Gastroesophageal sphincter (tissue), 4 donors: ENCODE measurements at regions not wholly inside any gene's neighbourhood (a gene's known extent, or its start where the extent isn't known, plus 50 kb on each side); places are given as distances from the start of the nearest gene placed in this dataset.

ENCODE experiments used
- ATAC-seq: fragments of 150-250 bp; one replicate; pipeline ENCODE4 v1.9.1; 2016; ENCODE audit warnings: mild to moderate bottlenecking, moderate library complexity
- H3K27ac ChIP-seq, 4 donors: fragments of 200-600 bp; sonication (generic) in 3 of 4; 1 replicate in 3 of 4; 2 replicates in 1 of 4; pipeline ENCODE4 v1.5.1; 2016 to 2019
- H3K27me3 ChIP-seq: fragments of 200-600 bp; sonication (generic); one replicate; pipeline ENCODE4 v1.5.1; 2019
- H3K36me3 ChIP-seq, 2 donors: fragments of 200-600 bp; sonication (generic); one replicate each; pipeline ENCODE4 v1.5.1; 2019; ENCODE audit warnings: control low read depth in 1 of 2
- H3K4me1 ChIP-seq, 3 donors: fragments of 200-600 bp; sonication (generic); 1 replicate in 2 of 3; 2 replicates in 1 of 3; pipeline ENCODE4 v1.5.1; 2016 to 2019; ENCODE audit warnings: control low read depth in 2 of 3
- H3K4me3 ChIP-seq, 2 donors: fragments of 200-600 bp; sonication (generic); one replicate each; pipeline ENCODE4 v1.5.1; 2019; ENCODE audit warnings: mild to moderate bottlenecking in 1 of 2, moderate library complexity in 1 of 2
- H3K9me3 ChIP-seq, 3 donors: fragments of 200-600 bp; sonication (generic); one replicate each; pipeline ENCODE4 v1.5.1; 2017 to 2019; ENCODE audit warnings: control low read depth in 2 of 3
- EP300 ChIP-seq: sonication (generic); formaldehyde crosslinking; IDR thresholded peaks from one replicate; pipeline ENCODE4 v1.6.1; 2017; ENCODE audit warnings: antibody characterized with exemption, mild to moderate bottlenecking
- POLR2A ChIP-seq, 2 donors: fragments of 450-650 bp; IDR thresholded peaks; one replicate each; pipeline ENCODE4 v1.6.1; 2017; ENCODE audit warnings: antibody characterized with exemption in 2 of 2, mild to moderate bottlenecking in 2 of 2, moderate library complexity in 1 of 2
- POLR2AphosphoS5 ChIP-seq: sonication (generic); formaldehyde crosslinking; IDR thresholded peaks from one replicate; pipeline ENCODE4 v1.6.1; 2017; ENCODE audit warnings: antibody characterized with exemption
- WGBS, 2 donors: methylation state at CpG; one replicate each; pipeline ENCODE4 v1.1.5; 2018; ENCODE audit warnings: low coverage in 1 of 2; 5-methylcytosine and 5-hydroxymethylcytosine counted together
- TF ChIP-seq, protein P1 (sequence below), 4 experiments: fragments of 200-600 bp in 2 of 4; fragments of 450-650 bp in 2 of 4; sonication (generic) in 1 of 4; IDR thresholded peaks; one replicate each; pipeline ENCODE4 v1.5.1; 2017 to 2019; ENCODE audit warnings: antibody characterized with exemption in 4 of 4, mild to moderate bottlenecking in 2 of 4, moderate library complexity in 2 of 4

DNA sequence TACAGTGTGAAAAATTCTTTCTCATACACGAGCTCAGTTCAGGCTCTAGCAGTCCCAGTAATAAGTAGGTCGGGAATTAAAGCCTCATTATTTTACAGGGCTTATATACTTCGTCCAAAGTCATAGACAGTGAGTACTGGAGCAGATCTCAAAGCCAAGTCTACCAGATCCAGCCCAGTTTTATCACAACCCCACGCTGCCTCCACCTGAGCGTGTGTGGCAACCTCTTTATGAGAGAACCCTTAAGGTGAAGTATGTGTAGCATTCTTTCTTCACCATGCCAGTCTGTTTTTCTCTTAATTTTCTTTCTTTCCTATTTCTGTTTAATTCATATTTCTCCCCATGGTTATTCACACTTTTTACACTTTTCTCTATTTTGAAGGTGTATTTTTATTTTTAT lies 574.6 kb upstream of the ARPP21 start:
- Histone ChIP-seq H3K36me3 (no peaks in the 10 kb centered on the region), H3K4me1 (no peaks in the 10 kb centered on the region), H3K27me3 (no peaks in the 10 kb centered on the region), H3K27ac (no peak overlapping the region), H3K4me3 (no peak overlapping the region), H3K9me3 (no peaks in the 10 kb centered on the region)
- 68 to 73% methylated on average over 3 to 5 of the region's 5 CpGs for WGBS, 2 donors
- ATAC-seq, result no peak
- TF ChIP-seq POLR2AphosphoS5, result no peak
- TF ChIP-seq EP300, result no peak
- TF ChIP-seq POLR2A (IDR thresholded peaks at IDR 0.05), result no peak
- TF ChIP-seq, protein P1, sequence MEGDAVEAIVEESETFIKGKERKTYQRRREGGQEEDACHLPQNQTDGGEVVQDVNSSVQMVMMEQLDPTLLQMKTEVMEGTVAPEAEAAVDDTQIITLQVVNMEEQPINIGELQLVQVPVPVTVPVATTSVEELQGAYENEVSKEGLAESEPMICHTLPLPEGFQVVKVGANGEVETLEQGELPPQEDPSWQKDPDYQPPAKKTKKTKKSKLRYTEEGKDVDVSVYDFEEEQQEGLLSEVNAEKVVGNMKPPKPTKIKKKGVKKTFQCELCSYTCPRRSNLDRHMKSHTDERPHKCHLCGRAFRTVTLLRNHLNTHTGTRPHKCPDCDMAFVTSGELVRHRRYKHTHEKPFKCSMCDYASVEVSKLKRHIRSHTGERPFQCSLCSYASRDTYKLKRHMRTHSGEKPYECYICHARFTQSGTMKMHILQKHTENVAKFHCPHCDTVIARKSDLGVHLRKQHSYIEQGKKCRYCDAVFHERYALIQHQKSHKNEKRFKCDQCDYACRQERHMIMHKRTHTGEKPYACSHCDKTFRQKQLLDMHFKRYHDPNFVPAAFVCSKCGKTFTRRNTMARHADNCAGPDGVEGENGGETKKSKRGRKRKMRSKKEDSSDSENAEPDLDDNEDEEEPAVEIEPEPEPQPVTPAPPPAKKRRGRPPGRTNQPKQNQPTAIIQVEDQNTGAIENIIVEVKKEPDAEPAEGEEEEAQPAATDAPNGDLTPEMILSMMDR (IDR thresholded peaks at IDR 0.05), result no peak

DNA sequence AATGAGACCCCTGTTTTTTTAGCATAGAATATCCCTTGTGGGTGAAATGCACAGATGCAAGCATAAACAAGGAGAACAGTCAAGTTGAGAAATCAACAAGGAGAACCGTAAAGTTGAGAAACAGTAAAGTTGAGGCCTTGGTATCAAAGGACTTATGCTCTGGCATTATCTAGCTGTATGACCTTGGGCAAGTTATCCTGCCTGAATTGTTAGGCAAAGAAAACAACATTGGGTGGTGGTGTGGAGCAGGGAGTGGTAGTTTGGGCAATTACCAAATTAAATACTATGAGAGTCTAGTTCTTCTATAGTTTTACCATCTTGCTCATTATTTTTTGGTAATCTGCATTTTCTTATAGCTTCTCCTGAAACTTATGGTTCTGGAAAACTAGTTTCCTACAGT lies 573.4 kb upstream of the ARPP21 start:
- no peak overlapping the region for H3K27ac ChIP-seq
- no peaks in the 10 kb centered on the region for H3K4me1 ChIP-seq
- WGBS, 2 donors, result 89 to 100% methylated on average over 1 of the region's 1 CpG
- H3K36me3 ChIP-seq, result no peaks in the 10 kb centered on the region
- no peaks in the 10 kb centered on the region for H3K27me3 ChIP-seq
- no peak for ATAC-seq
- H3K9me3 ChIP-seq, result no peaks in the 10 kb centered on the region
- H3K4me3 ChIP-seq, result no peak overlapping the region
- TF ChIP-seq POLR2AphosphoS5, result no peak
- no peak for TF ChIP-seq POLR2A (IDR thresholded peaks at IDR 0.05)
- TF ChIP-seq, protein P1 (IDR thresholded peaks at IDR 0.05), result no peak
- TF ChIP-seq EP300, result no peak

DNA sequence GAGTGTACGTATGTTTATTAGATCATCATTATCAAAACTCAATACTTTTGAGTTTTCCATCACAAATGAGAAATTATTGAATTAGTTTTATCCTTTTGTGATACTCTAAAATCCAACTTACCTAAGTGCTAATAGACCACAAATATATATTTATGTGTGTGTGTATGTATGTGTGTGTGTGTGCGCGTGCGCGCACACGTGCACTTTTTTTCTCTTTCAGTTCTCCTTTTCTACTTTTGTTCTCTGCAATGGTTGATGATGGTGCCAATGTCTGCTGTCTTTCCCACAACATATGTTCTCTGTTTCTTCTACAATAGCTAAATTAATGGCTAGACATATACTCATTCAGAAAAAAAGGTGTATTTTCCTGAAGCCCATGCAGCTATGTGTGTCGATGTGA lies 571.6 kb upstream of the ARPP21 start:
- Histone ChIP-seq H3K27me3 (no peaks in the 10 kb centered on the region), H3K4me1 (no peaks in the 10 kb centered on the region), H3K36me3 (no peaks in the 10 kb centered on the region), H3K27ac (no peak overlapping the region), H3K9me3 (no peaks in the 10 kb centered on the region), H3K4me3 (no peak overlapping the region)
- no peak for TF ChIP-seq EP300
- TF ChIP-seq POLR2A (IDR thresholded peaks at IDR 0.05), result no peak
- TF ChIP-seq, protein P1 (IDR thresholded peaks at IDR 0.05), result no peak
- TF ChIP-seq POLR2AphosphoS5, result no peak
- WGBS, 2 donors, result 83 to 84% methylated on average over 7 of the region's 7 CpGs
- no peak for ATAC-seq

DNA sequence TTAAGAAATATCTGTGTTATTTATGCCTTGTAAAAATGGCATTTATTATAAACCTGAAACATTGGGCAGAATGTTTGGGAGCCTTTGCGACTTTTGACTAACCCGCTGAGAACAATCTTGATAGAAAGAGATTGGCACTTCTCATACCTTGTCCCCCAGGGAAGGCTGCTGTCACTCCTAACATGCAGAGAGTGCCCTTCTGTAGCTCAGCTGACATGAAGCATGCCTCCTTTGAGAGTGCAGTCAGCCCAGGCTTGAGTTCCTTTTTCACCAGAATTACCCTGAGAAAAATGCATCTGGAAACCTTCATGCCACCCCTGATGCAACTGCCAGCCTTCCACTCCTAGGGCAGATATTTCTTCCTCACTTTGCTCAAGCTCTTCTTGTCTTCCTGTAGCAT lies 569.2 kb upstream of the ARPP21 start:
- no peak for ATAC-seq
- H3K36me3 ChIP-seq, result no peaks in the 10 kb centered on the region
- TF ChIP-seq POLR2A (IDR thresholded peaks at IDR 0.05), result no peak
- TF ChIP-seq, protein P1 (IDR thresholded peaks at IDR 0.05), result no peak
- TF ChIP-seq POLR2AphosphoS5, result no peak
- no peak for TF ChIP-seq EP300
- H3K27me3 ChIP-seq, result no peaks in the 10 kb centered on the region
- no peaks in the 10 kb centered on the region for H3K4me1 ChIP-seq
- H3K27ac ChIP-seq, result no peak overlapping the region
- no peak overlapping the region for H3K4me3 ChIP-seq
- WGBS, 2 donors, result 92 to 100% methylated on average over 1 to 2 of the region's 2 CpGs
- H3K9me3 ChIP-seq, result no peaks in the 10 kb centered on the region

DNA sequence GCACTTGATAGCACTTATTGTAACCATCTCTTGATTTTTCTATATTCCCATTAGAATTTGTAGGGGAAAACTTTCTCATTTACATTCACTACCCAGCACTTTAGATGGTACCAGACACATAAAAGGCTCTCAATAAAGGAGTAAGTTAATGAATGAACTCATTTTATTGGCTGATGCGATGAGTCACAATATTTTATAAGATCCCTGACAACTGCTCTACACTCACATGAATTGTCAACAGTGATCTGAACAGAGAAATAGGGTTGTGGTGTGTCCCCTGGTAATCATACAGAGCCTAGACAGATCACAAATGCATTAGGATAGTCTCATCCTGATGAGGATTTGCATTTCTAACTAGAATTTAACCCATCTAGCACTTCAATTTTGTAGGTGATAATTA lies 567.6 kb upstream of the ARPP21 start:
- no peak overlapping the region for H3K4me3 ChIP-seq
- no peaks in the 10 kb centered on the region for H3K4me1 ChIP-seq
- TF ChIP-seq POLR2A (IDR thresholded peaks at IDR 0.05) (no peak), EP300 (no peak), POLR2AphosphoS5 (no peak)
- TF ChIP-seq, protein P1 (IDR thresholded peaks at IDR 0.05), result no peak
- no peaks in the 10 kb centered on the region for H3K9me3 ChIP-seq
- H3K27me3 ChIP-seq, result no peaks in the 10 kb centered on the region
- 91 to 92% methylated on average over 1 of the region's 1 CpG for WGBS, 2 donors
- no peak for ATAC-seq
- no peaks in the 10 kb centered on the region for H3K36me3 ChIP-seq
- no peak overlapping the region for H3K27ac ChIP-seq
